ENCODE measurements at regions not wholly inside any gene's neighbourhood (a gene's known extent, or its start where the extent isn't known, plus 50 kb on each side); places are given as distances from the start of the nearest gene placed in this dataset.

GRCh38 chr10:78188446-78188845 is 154.8 kb downstream of the RPS24 start:
- TF ChIP-seq CTCF (IDR thresholded peaks at IDR 0.05) (no peak), ZFX (IDR thresholded peaks at IDR 0.05; ENCODE audit: borderline replicate concordance) (no peak)

Measured in 22Rv1 (cell line).